ENCODE measurements at regions not wholly inside any gene's neighbourhood (a gene's known extent, or its start where the extent isn't known, plus 50 kb on each side); places are given as distances from the start of the nearest gene placed in this dataset.

- TF ChIP-seq, protein P1, sequence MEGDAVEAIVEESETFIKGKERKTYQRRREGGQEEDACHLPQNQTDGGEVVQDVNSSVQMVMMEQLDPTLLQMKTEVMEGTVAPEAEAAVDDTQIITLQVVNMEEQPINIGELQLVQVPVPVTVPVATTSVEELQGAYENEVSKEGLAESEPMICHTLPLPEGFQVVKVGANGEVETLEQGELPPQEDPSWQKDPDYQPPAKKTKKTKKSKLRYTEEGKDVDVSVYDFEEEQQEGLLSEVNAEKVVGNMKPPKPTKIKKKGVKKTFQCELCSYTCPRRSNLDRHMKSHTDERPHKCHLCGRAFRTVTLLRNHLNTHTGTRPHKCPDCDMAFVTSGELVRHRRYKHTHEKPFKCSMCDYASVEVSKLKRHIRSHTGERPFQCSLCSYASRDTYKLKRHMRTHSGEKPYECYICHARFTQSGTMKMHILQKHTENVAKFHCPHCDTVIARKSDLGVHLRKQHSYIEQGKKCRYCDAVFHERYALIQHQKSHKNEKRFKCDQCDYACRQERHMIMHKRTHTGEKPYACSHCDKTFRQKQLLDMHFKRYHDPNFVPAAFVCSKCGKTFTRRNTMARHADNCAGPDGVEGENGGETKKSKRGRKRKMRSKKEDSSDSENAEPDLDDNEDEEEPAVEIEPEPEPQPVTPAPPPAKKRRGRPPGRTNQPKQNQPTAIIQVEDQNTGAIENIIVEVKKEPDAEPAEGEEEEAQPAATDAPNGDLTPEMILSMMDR (IDR thresholded peaks at IDR 0.05), result no peak
- TF ChIP-seq POLR2A (IDR thresholded peaks at IDR 0.05), result no peak
- no peak for TF ChIP-seq POLR2AphosphoS5 (IDR thresholded peaks at IDR 0.05)
These were observed 1272.4 kb downstream of the CDH8 start for GRCh38 chr16:60763869-60764268.

All from stomach (tissue), 4 donors.